ENCODE measurements at regions not wholly inside any gene's neighbourhood (a gene's known extent, or its start where the extent isn't known, plus 50 kb on each side); places are given as distances from the start of the nearest gene placed in this dataset.
"Not testable (repeated sequence)": the region's sequence is repeated elsewhere in the genome, so short reads cannot be mapped to it uniquely, and the experiment has no call there.

GRCh38 chr2:187206071-187206470 is 242.0 kb downstream of the CALCRL start:
- DNase-seq (ENCODE audit: low spot score), result no peak

- DNase-seq (ENCODE audit: low spot score), result no peak
Observed at GRCh38 chr2:187198136-187198535, 249.9 kb downstream of the CALCRL start.

- no peak for DNase-seq (ENCODE audit: low spot score)
Observed at GRCh38 chr2:187194049-187194448, 254.0 kb downstream of the CALCRL start.

GRCh38 chr2:187188783-187189631 is 259.0 kb downstream of the CALCRL start:
- no peak for DNase-seq (ENCODE audit: low spot score)

- no peak for DNase-seq (ENCODE audit: low spot score)
Observed at GRCh38 chr2:187187519-187187918, 260.5 kb downstream of the CALCRL start.

GRCh38 chr2:187180529-187180928 is 267.5 kb downstream of the CALCRL start:
- no peak for DNase-seq (ENCODE audit: low spot score)

GRCh38 chr2:187178876-187179275 is 269.2 kb downstream of the CALCRL start:
- not testable (repeated sequence) for DNase-seq (ENCODE audit: low spot score)

GRCh38 chr2:187177253-187177652 is 270.8 kb downstream of the CALCRL start:
- no peak for DNase-seq (ENCODE audit: low spot score)

GRCh38 chr2:187174582-187174981 is 273.5 kb downstream of the CALCRL start:
- DNase-seq (ENCODE audit: low spot score), result peak; percentile 14

- no peak for DNase-seq (ENCODE audit: low spot score)
Observed at GRCh38 chr2:187171318-187171717, 276.7 kb downstream of the CALCRL start.

- no peak for DNase-seq (ENCODE audit: low spot score)
Observed at GRCh38 chr2:187169864-187170263, 278.2 kb downstream of the CALCRL start.

GRCh38 chr2:187168720-187169713 is 279.0 kb downstream of the CALCRL start:
- no peak for DNase-seq (ENCODE audit: low spot score)

- DNase-seq (ENCODE audit: low spot score), result no peak
Observed at GRCh38 chr2:187167491-187167890, 280.6 kb downstream of the CALCRL start.

- no peak for DNase-seq (ENCODE audit: low spot score)
Observed at GRCh38 chr2:187165936-187166610, 282.0 kb downstream of the CALCRL start.

GRCh38 chr2:187158452-187158851 is 289.6 kb downstream of the CALCRL start:
- no peak for DNase-seq (ENCODE audit: low spot score)

- no peak for DNase-seq (ENCODE audit: low spot score)
Observed at GRCh38 chr2:187157046-187157445, 291.0 kb downstream of the CALCRL start.

- no peak for DNase-seq (ENCODE audit: low spot score)
Observed at GRCh38 chr2:187155476-187155875, 292.6 kb downstream of the CALCRL start.

- DNase-seq (ENCODE audit: low spot score), result no peak
Observed at GRCh38 chr2:187150670-187151069, 297.4 kb downstream of the CALCRL start.

GRCh38 chr2:187148059-187148714 is 299.2 kb upstream of the ZSWIM2 start:
- DNase-seq (ENCODE audit: low spot score), result no peak

GRCh38 chr2:187143537-187143936 is 294.6 kb upstream of the ZSWIM2 start:
- DNase-seq (ENCODE audit: low spot score), result no peak

- no peak for DNase-seq (ENCODE audit: low spot score)
Observed at GRCh38 chr2:187139469-187139868, 290.5 kb upstream of the ZSWIM2 start.

- DNase-seq (ENCODE audit: low spot score), result peak; percentile 31
Observed at GRCh38 chr2:187138265-187138664, 289.3 kb upstream of the ZSWIM2 start.
